Mesenchymal stem cell (in vitro differentiated cells and primary cell): ENCODE measurements at regions not wholly inside any gene's neighbourhood (a gene's known extent, or its start where the extent isn't known, plus 50 kb on each side); places are given as distances from the start of the nearest gene placed in this dataset.
A peak's percentile ranks its signal among the peaks of the same experiment; 100 is the strongest.

Source experiments
- DNase-seq: peaks from one replicate; pipeline ENCODE4 v3.0.0-alpha.2; 2013
- H2AFZ ChIP-seq: one replicate; pipeline ENCODE4 v1.6.1; 2013; ENCODE audit warnings: low read depth, mild to moderate bottlenecking, control low read depth, inconsistent platforms, low read length, moderate library complexity
- H2AK5ac ChIP-seq: 2 replicates; pipeline ENCODE4 v1.6.1; 2013; ENCODE audit warnings: low read length, moderate library complexity, mild to moderate bottlenecking, inconsistent platforms; ENCODE audit not compliant: severe bottlenecking
- H2BK120ac ChIP-seq: one replicate; pipeline ENCODE4 v1.6.1; 2013; ENCODE audit warnings: low read depth, mild to moderate bottlenecking, inconsistent platforms, low read length, moderate library complexity
- H2BK12ac ChIP-seq, 2 experiments: one replicate each; pipeline ENCODE4 v1.6.1; 2013; ENCODE audit warnings: inconsistent platforms in 2 of 2, low read length in 2 of 2, mild to moderate bottlenecking in 2 of 2, moderate library complexity in 2 of 2, control low read depth in 1 of 2
- H2BK15ac ChIP-seq: one replicate; pipeline ENCODE4 v1.6.1; 2013; ENCODE audit warnings: mild to moderate bottlenecking, low read depth, inconsistent platforms; ENCODE audit not compliant: poor library complexity, severe bottlenecking
- H2BK5ac ChIP-seq: 2 replicates; pipeline ENCODE4 v1.6.1; 2013; ENCODE audit warnings: low read depth, mild to moderate bottlenecking, low read length, control low read depth, inconsistent platforms; ENCODE audit not compliant: poor library complexity, severe bottlenecking
- H3K14ac ChIP-seq, 2 experiments: one replicate each; pipeline ENCODE4 v1.6.1; 2013; ENCODE audit warnings: inconsistent platforms in 2 of 2, low read length in 2 of 2, control low read depth in 1 of 2, mild to moderate bottlenecking in 1 of 2, moderate library complexity in 1 of 2
- H3K18ac ChIP-seq, 2 experiments: one replicate each; pipeline ENCODE4 v1.6.1; 2013; ENCODE audit warnings: inconsistent platforms in 2 of 2, low read length in 2 of 2, control low read depth in 1 of 2, low read depth in 1 of 2, mild to moderate bottlenecking in 1 of 2
- H3K23ac ChIP-seq, 2 experiments: one replicate each; pipeline ENCODE4 v1.6.1; 2013; ENCODE audit warnings: inconsistent platforms in 2 of 2, low read length in 2 of 2, mild to moderate bottlenecking in 2 of 2, moderate library complexity in 2 of 2, control low read depth in 1 of 2
- H3K27ac ChIP-seq: 2 replicates; pipeline ENCODE4 v1.5.1; 2013; ENCODE audit warnings: mild to moderate bottlenecking, moderate library complexity, low read length, control low read depth, inconsistent platforms; ENCODE audit not compliant: poor library complexity, severe bottlenecking
- H3K27me3 ChIP-seq, 2 experiments: 2 replicates each; pipeline versions ENCODE4 v1.6.1 to v1.7.0; 2013; ENCODE audit warnings: low read length in 2 of 2, mild to moderate bottlenecking in 2 of 2, moderate library complexity in 2 of 2, control low read depth in 1 of 2, inconsistent platforms in 1 of 2; ENCODE audit not compliant: control insufficient read depth in 1 of 2, insufficient read depth in 1 of 2
- H3K36me3 ChIP-seq, 2 experiments: 2 replicates each; pipeline versions ENCODE4 v1.6.1 to v1.7.0; 2013; ENCODE audit warnings: low read length in 2 of 2, control low read depth in 1 of 2, inconsistent platforms in 1 of 2, low read depth in 1 of 2, mild to moderate bottlenecking in 1 of 2; ENCODE audit not compliant: insufficient read depth in 2 of 2, control insufficient read depth in 1 of 2
- H3K4ac ChIP-seq, 2 experiments: one replicate each; pipeline ENCODE4 v1.6.1; 2013; ENCODE audit warnings: inconsistent platforms in 2 of 2, low read length in 2 of 2, mild to moderate bottlenecking in 2 of 2, moderate library complexity in 2 of 2, control low read depth in 1 of 2, low read depth in 1 of 2
- H3K4me1 ChIP-seq: 2 replicates; pipeline ENCODE4 v1.6.1; 2013; ENCODE audit warnings: low read depth, low read length, control low read depth; ENCODE audit not compliant: control insufficient read depth, insufficient read depth
- H3K4me2 ChIP-seq: 2 replicates; pipeline ENCODE4 v1.6.1; 2013; ENCODE audit warnings: low read length, mild to moderate bottlenecking, inconsistent platforms; ENCODE audit not compliant: poor library complexity, severe bottlenecking
- H3K4me3 ChIP-seq, 2 experiments: 2 replicates each; pipeline versions ENCODE4 v1.5.1 to v1.7.0; 2013; ENCODE audit warnings: low read length in 2 of 2, mild to moderate bottlenecking in 2 of 2, control low read depth in 1 of 2, low read depth in 1 of 2; ENCODE audit not compliant: insufficient read depth in 1 of 2
- H3K79me1 ChIP-seq: replicated peaks from 2 replicates; pipeline ENCODE4 v1.6.1; 2013; ENCODE audit warnings: mild to moderate bottlenecking, control low read depth, low read length, inconsistent platforms; ENCODE audit not compliant: poor library complexity, severe bottlenecking
- H3K9ac ChIP-seq: 2 replicates; pipeline ENCODE4 v1.7.0; 2013; ENCODE audit warnings: mild to moderate bottlenecking, low read length, moderate library complexity
- H3K9me3 ChIP-seq: 2 replicates; pipeline ENCODE4 v1.7.0; 2013; ENCODE audit warnings: mild to moderate bottlenecking, low read length; ENCODE audit not compliant: control insufficient read depth
- H4K8ac ChIP-seq: one replicate; pipeline ENCODE4 v1.6.1; 2013; ENCODE audit warnings: inconsistent platforms, mild to moderate bottlenecking, low read length, moderate library complexity
- H4K91ac ChIP-seq: one replicate; pipeline ENCODE4 v1.6.1; 2013; ENCODE audit warnings: mild to moderate bottlenecking, low read length, inconsistent platforms
- WGBS: methylation state at CpG from one replicate; pipeline ENCODE4 v1.1.7; 2013; ENCODE audit warnings: mixed read lengths; 5-methylcytosine and 5-hydroxymethylcytosine counted together

GRCh38 chr5:98474782-98475181 lies 298.7 kb upstream of the RGMB start:
- H4K8ac ChIP-seq = no peak overlapping the region
- 75% methylated on average over 3 of the region's 3 CpGs for WGBS
- H3K27ac ChIP-seq = no peak overlapping the region
- peak overlapping the region; percentile 3 for H3K9ac ChIP-seq
- H2BK12ac ChIP-seq = no peak overlapping the region
- H3K27me3 ChIP-seq = no peaks in the 10 kb centered on the region
- H3K4me2 ChIP-seq = no peak overlapping the region
- no peak overlapping the region for H2BK120ac ChIP-seq
- peak; percentile 43 for DNase-seq
- no peaks in the 10 kb centered on the region for H3K36me3 ChIP-seq
- H3K9me3 ChIP-seq = no peaks in the 10 kb centered on the region
- no peak overlapping the region for H2AK5ac ChIP-seq
- H3K23ac ChIP-seq = no peak overlapping the region
- no peak overlapping the region for H2BK15ac ChIP-seq
- no peak overlapping the region for H3K4ac ChIP-seq
- H3K4me1 ChIP-seq = no peaks in the 10 kb centered on the region
- no peak overlapping the region for H2AFZ ChIP-seq
- H3K18ac ChIP-seq = no peak overlapping the region
- H3K14ac ChIP-seq = no peak overlapping the region
- H3K79me1 ChIP-seq = no peaks in the 10 kb centered on the region
- H2BK5ac ChIP-seq = no peak overlapping the region
- H3K4me3 ChIP-seq = no peak overlapping the region
- no peak overlapping the region for H4K91ac ChIP-seq

GRCh38 chr5:98482321-98483300 lies 290.9 kb upstream of the RGMB start:
- Histone ChIP-seq H3K27ac (no peak overlapping the region), H2BK120ac (no peak overlapping the region), H3K9me3 (no peaks in the 10 kb centered on the region), H3K4me1 (no peaks in the 10 kb centered on the region), H2AK5ac (no peak overlapping the region), H3K79me1 (no peaks in the 10 kb centered on the region), H3K14ac (no peak overlapping the region), H4K8ac (no peak overlapping the region), H3K23ac (no peak overlapping the region), H3K4me3 (peak overlapping the region in 1 of 2 experiments; percentile 4), H3K18ac (no peak overlapping the region), H3K36me3 (no peaks in the 10 kb centered on the region), H2BK12ac (no peak overlapping the region), H2BK15ac (no peak overlapping the region), H3K9ac (peak overlapping the region; percentile 78), H4K91ac (no peak overlapping the region), H2BK5ac (no peak overlapping the region), H3K27me3 (no peaks in the 10 kb centered on the region), H3K4ac (no peak overlapping the region), H2AFZ (no peak overlapping the region), H3K4me2 (no peak overlapping the region)
- WGBS = 25% methylated on average over 1 of the region's 3 CpGs
- DNase-seq = no peak

- Histone ChIP-seq H3K4me3 (no peak overlapping the region), H3K27ac (no peak overlapping the region), H3K4me2 (no peak overlapping the region), H3K4ac (no peak overlapping the region), H2BK120ac (no peak overlapping the region), H3K18ac (no peak overlapping the region), H4K91ac (no peak overlapping the region), H3K23ac (no peak overlapping the region), H3K14ac (no peak overlapping the region), H4K8ac (no peak overlapping the region), H3K27me3 (no peaks in the 10 kb centered on the region), H2BK5ac (no peak overlapping the region), H3K9me3 (no peaks in the 10 kb centered on the region), H3K9ac (peak overlapping the region; percentile 78), H2BK15ac (no peak overlapping the region), H2BK12ac (no peak overlapping the region), H3K4me1 (no peaks in the 10 kb centered on the region), H3K79me1 (no peaks in the 10 kb centered on the region), H3K36me3 (no peaks in the 10 kb centered on the region), H2AFZ (no peak overlapping the region), H2AK5ac (no peak overlapping the region)
- WGBS = no CpG with 5 or more reads among the region's 1 CpG
- peak; percentile 6 for DNase-seq
These were observed 290.2 kb upstream of the RGMB start for GRCh38 chr5:98483301-98483685.

- no peak overlapping the region for H2AFZ ChIP-seq
- no peak overlapping the region for H2BK15ac ChIP-seq
- H3K9me3 ChIP-seq = peaks cover 6% of the 10 kb centered on the region
- no peak overlapping the region for H3K4ac ChIP-seq
- H2AK5ac ChIP-seq = no peak overlapping the region
- H3K4me2 ChIP-seq = no peak overlapping the region
- no peaks in the 10 kb centered on the region for H3K79me1 ChIP-seq
- H2BK12ac ChIP-seq = no peak overlapping the region
- no peak overlapping the region for H3K23ac ChIP-seq
- H4K91ac ChIP-seq = no peak overlapping the region
- H2BK5ac ChIP-seq = no peak overlapping the region
- DNase-seq = no peak
- H3K4me1 ChIP-seq = no peaks in the 10 kb centered on the region
- no peaks in the 10 kb centered on the region for H3K27me3 ChIP-seq
- H3K14ac ChIP-seq = no peak overlapping the region
- no peak overlapping the region for H4K8ac ChIP-seq
- no peak overlapping the region for H2BK120ac ChIP-seq
- no peaks in the 10 kb centered on the region for H3K36me3 ChIP-seq
- H3K9ac ChIP-seq = no peak overlapping the region
- 96% methylated on average over 3 of the region's 3 CpGs for WGBS
- no peak overlapping the region for H3K18ac ChIP-seq
- no peak overlapping the region for H3K4me3 ChIP-seq
- no peak overlapping the region for H3K27ac ChIP-seq
These were observed 284.4 kb upstream of the RGMB start for GRCh38 chr5:98489021-98489420.
